Left renal pelvis (tissue), 4 donors: ENCODE measurements at regions not wholly inside any gene's neighbourhood (a gene's known extent, or its start where the extent isn't known, plus 50 kb on each side); places are given as distances from the start of the nearest gene placed in this dataset.
"Not testable (repeated sequence)": the region's sequence is repeated elsewhere in the genome, so short reads cannot be mapped to it uniquely, and the experiment has no call there.

Experiments
- DNase-seq, 4 donors: peaks; one replicate each; pipeline ENCODE4 v3.0.0-alpha.2; 2013; ENCODE audit warnings: low read depth in 4 of 4, low spot score in 3 of 4

GRCh38 chr15:95119041-95119610 lies 887.8 kb downstream of the MCTP2 start:
- DNase-seq = no peak

- DNase-seq = no peak
Observed at GRCh38 chr15:95120595-95120994, 889.2 kb downstream of the MCTP2 start.

DNA sequence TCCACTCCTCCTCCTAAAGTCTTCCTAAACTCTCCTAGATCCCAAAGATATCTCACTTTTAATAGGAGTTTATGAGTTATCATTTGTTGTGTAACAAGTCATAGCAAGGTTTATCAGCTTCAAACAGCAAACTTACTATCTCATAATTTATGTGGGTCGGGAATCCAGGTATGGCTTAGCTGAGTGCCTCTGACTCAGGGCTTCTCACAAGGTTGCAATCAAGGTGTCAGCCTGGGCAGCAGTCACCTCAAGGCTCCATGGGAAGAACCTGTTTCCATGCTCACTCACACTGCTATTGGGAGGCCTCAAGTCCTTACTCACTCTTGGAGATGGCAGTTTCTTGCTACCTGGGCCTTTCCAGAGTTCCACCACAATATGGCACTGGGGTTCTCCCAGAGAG lies 889.8 kb downstream of the MCTP2 start:
- no peak for DNase-seq

GRCh38 chr15:95125803-95126202 lies 894.4 kb downstream of the MCTP2 start:
- no peak for DNase-seq

- DNase-seq = no peak
Observed at GRCh38 chr15:95127356-95127755, 896.0 kb downstream of the MCTP2 start.

- peak in 3 of 4 donors; percentile 44 to 59 (median 55) for DNase-seq
Observed at GRCh38 chr15:95129574-95129973, 898.2 kb downstream of the MCTP2 start.

DNA sequence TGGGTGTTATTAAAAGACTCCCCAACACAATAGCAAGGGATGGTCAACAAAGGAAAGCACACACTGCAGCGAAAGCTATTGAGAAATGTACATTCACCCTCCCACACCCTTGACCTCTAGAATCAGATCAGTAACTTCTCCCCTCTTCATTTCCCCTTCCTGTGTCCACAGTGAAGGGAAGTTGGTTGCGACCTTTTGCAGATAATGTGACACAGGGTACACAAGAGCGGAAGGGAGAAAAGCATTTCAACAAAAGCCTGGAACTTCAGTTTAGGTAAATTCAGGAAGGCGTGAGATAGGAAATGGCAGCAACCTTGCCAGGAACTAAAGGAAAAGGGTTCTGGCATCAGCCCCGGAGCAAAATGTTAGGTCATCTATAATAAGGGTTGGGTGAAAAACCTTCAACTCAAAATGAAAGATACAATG lies 899.8 kb downstream of the MCTP2 start:
- no peak for DNase-seq

GRCh38 chr15:95132774-95133173 lies 901.4 kb downstream of the MCTP2 start:
- DNase-seq = no peak

DNA sequence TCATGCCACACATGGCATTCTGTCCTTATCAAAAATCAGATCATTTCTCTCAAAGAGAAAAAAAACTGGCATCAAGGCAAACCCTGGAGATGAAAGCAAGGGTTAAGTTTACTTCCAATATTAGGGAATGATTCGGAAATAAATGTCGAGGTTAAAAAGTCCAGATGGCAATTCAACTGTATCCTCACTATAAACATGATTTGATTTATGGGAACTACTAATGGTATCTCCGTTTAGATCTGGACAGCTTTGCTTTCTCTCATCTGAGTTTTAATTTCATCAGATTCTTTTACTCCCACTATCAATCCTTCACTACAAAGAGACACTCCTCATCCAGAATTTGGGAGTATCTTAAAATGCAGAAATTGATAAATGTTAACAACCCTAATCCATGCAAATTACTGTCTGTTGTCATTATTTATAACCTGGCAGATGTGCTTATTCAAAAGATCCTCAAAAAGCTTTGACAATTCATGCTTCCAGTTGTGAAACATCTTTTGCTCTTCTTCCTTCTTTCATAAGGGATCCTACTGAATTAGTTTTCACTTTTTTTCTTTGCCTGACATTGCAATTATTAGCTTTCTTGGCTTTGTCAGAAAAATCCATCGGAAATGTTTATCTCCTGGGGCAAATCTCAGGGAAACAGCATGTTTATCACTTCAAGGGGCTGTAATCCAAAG lies 903.2 kb downstream of the MCTP2 start:
- peak; percentile 47 to 61 (median 52) for DNase-seq

- no peak for DNase-seq
Observed at GRCh38 chr15:95138604-95139270, 907.4 kb downstream of the MCTP2 start.

DNA sequence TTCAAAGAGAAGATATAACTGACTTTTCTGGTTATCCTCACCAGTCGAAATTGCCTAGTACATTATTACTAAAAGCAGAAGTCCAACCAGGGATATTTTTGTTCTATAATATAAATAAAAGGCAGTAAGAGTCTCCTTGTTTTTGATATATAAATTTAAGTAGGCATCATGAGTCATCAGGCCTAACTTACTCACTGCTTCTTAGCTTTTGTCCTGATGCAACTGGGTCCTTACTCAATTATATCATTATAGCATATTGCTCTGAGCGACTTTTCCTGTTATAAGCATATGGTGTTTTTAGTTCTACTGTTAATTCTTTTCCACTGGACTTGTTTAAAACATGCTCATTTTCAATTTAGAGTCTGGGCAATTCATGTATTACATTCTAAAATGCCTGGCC lies 910.1 kb downstream of the MCTP2 start:
- DNase-seq = no peak

DNA sequence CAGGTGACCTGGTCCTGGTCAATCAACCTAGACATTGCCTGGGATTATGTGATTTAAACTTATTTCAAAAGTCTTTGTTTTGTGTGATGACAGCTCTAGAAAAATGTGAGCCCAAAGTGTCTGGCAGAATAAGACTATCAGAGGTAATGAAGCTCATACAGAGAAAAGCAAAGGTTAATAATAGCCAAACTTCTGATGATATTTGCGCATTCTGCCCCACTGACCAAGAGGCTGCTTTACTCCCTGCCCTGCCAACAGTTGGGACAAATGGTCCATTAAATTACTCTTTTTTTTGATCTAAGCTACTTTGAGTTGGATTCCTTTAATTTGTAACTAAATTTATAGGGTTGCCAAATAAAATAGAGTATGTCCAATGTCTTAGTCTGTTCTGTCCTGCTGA lies 911.2 kb downstream of the MCTP2 start:
- DNase-seq = no peak

DNA sequence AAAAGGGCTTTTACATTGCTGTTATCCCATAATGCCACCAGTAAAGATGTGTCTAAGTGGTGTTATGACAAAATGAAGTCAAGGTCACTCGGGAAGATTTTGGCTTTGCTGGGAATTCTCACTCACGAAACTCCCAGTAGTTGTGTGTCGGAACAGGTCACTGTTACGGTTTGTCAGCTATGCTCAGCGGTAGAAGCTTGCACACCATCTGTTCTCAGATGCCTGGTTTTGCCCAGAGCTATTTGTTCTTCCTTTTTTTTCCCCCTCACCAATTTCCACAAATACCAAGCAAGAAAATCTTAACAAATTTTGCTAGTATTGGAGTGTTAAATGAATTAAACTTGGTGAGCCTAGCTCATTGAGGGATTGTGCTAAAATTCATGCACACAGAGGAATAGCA lies 915.1 kb downstream of the MCTP2 start:
- no peak for DNase-seq

DNA sequence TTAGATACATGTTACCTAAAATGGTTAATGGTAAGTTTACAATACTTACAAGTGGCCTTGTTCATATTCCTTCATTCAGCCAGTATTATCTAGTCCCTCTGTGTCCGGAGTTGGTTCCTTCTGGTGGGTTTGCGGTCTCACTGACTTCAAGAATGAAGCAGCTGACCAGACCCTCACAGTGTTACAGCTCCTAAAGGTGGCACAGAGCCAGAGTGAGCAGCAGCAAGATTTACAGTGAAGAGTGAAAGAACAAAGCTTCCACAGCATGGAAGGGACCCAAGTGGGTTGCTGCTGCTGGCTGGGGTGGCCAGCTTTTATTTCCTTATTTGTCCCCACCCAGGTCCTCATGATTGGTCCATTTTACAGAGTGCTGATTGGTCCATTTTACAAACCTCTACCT lies 916.8 kb downstream of the MCTP2 start:
- no peak for DNase-seq

- no peak for DNase-seq
Observed at GRCh38 chr15:95149036-95149435, 917.7 kb downstream of the MCTP2 start.

DNA sequence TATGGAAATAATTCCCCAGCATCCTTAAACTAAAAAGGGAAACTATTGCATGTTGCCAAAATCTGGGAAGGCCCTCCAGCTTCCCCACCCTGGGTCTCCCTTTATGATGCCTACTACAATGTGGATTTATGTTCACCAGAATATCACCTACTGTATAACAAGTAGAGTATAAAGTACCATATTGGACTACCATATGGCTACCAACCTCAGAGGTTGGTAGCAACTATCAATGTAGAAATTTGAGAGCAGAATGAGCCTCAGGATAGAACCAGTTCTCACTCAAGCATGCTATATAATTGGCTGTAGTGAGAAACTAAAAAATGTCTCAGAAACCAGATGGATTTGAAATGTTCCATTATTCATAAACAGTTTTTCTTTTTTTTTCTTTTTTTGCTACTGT lies 918.4 kb downstream of the MCTP2 start:
- no peak for DNase-seq

GRCh38 chr15:95150466-95150865 lies 919.1 kb downstream of the MCTP2 start:
- DNase-seq = no peak

GRCh38 chr15:95152741-95153140 lies 921.4 kb downstream of the MCTP2 start:
- DNase-seq = no peak

- DNase-seq = not testable (repeated sequence)
Observed at GRCh38 chr15:95153201-95153600, 921.8 kb downstream of the MCTP2 start.

DNA sequence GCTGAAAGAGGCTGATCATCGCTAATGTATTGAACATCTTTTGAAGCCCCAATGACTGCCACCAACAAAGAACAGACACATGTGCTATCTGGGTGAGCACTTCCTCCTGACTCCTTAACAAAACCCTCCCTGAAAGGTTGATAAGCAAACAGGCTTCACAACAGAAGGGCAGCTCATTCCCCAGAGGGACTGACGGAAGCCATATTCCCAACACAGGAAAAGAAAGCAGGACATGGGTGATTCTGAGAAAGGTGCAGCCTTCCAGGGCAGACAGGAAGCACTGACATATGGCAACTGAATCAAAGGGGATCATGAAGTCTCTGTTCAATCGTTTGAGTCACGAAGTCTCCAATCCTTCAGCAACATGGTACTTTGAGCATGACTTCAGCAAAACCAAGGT lies 929.0 kb downstream of the MCTP2 start:
- DNase-seq = no peak

GRCh38 chr15:95162069-95162468 lies 930.7 kb downstream of the MCTP2 start:
- DNase-seq = no peak

DNA sequence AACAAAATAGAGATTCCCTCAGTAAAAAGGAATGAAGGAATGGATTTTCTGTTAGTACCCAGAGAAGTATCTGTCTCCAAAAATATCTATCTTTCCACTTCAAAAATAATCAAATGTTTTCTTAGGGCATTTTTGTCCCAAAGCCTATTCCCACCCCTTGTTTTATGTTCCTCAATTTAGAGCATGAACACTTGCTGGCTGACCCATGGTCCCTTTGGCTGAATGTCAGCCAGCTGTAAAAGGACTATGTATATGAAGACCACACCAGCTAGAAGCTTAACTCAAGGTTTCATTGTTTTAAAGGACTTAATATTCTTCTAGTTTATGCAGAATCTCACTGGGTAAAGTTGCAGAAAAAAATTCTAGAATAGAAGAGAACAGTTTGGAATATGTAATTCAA lies 931.2 kb downstream of the MCTP2 start:
- DNase-seq = no peak
